BLaER1 treated with 17β-estradiol and CSF1 and Interleukin-3, amounts not matched to agents 10 nM and 100 nM (cell line): ENCODE measurements at regions not wholly inside any gene's neighbourhood (a gene's known extent, or its start where the extent isn't known, plus 50 kb on each side); places are given as distances from the start of the nearest gene placed in this dataset.
"Not testable (repeated sequence)": the region's sequence is repeated elsewhere in the genome, so short reads cannot be mapped to it uniquely, and the experiment has no call there.

Experiments used
- H3K27ac ChIP-seq, 11 experiments: shearing (Covaris generic); formaldehyde crosslinking; 2 replicates each; pipeline ENCODE4 v1.8.1; 2022
- H3K27me3 ChIP-seq, 11 experiments: shearing (Covaris generic); formaldehyde crosslinking; 2 replicates each; pipeline ENCODE4 v1.8.1; 2022
- H3K36me3 ChIP-seq, 11 experiments: shearing (Covaris generic); formaldehyde crosslinking; 2 replicates each; pipeline ENCODE4 v1.8.1; 2022
- H3K4me1 ChIP-seq, 10 experiments: shearing (Covaris generic); formaldehyde crosslinking; 2 replicates each; pipeline ENCODE4 v1.8.1; 2022
- H3K4me2 ChIP-seq, 11 experiments: shearing (Covaris generic); formaldehyde crosslinking; 2 replicates each; pipeline ENCODE4 v1.8.1; 2022
- H3K4me3 ChIP-seq, 10 experiments: shearing (Covaris generic); formaldehyde crosslinking; 2 replicates each; pipeline ENCODE4 v1.8.1; 2022
- H3K9ac ChIP-seq, 11 experiments: shearing (Covaris generic); formaldehyde crosslinking; 2 replicates each; pipeline ENCODE4 v1.8.1; 2022
- H3K9me3 ChIP-seq, 11 experiments: shearing (Covaris generic); formaldehyde crosslinking; replicated peaks in 1 of 11; 2 replicates each; pipeline ENCODE4 v1.8.1; 2022
- H4K20me1 ChIP-seq, 11 experiments: shearing (Covaris generic); formaldehyde crosslinking; 2 replicates each; pipeline ENCODE4 v1.8.1; 2022
- Cebpa-rat ChIP-seq, 11 experiments: shearing (Covaris generic); IDR thresholded peaks; 2 replicates each; pipeline ENCODE4 v1.8.1; 2022

DNA sequence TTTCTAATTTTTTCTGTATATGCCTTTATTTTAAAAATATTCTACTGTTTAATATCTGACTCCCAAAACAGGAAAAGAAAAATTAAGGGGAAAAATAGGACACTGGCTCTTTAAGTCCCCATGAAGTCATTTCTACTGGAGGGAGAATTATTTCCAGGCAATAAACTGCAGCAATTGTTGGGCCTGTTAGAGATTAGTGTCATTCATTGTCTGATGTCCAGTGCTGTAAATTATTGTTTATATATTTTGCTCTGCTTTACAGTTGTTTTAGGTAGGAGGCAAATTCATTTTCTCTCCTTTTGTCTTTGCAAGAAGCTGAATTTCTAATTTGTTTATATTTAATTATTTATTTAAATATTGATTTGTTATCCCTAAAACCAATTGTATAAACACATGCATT is 906.0 kb upstream of the CDH10 start:
- Histone ChIP-seq H3K27me3 (no peaks in the 10 kb centered on the region), H3K4me3 (no peak overlapping the region), H3K9me3 (no peaks in the 10 kb centered on the region), H3K36me3 (no peaks in the 10 kb centered on the region), H3K4me2 (no peak overlapping the region), H4K20me1 (no peaks in the 10 kb centered on the region), H3K9ac (no peak overlapping the region), H3K4me1 (no peaks in the 10 kb centered on the region), H3K27ac (no peak overlapping the region)
- no peak for TF ChIP-seq Cebpa-rat (IDR thresholded peaks at IDR 0.05)

DNA sequence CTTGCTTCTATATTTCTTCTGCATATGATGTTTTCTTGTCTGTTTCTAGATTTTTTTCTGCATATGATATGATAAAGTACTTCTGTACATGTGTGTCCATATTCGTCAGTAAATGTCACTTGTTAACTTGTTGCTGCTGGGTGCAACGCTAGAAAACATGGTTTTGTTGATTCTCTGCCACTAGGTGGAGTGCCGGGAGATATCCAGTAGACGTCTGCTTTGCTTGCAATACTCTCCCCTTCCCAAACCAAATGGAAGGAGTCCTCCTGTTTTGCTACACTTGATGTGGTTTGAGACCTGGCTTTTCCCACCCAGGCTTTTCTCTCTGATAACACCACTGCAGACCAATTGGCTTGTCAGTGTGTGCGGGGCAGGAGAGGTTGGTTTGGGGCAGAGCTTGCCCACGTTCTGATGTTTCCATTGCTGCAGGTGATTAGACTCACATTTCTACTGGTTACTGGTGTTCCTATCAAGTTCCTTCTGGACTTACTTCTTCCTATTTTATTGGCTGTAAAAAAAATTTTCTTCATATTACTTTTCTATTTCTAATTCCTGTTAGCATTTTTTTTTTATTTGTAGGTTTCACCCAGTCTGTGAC is 900.0 kb upstream of the CDH10 start:
- TF ChIP-seq Cebpa-rat (IDR thresholded peaks at IDR 0.05): no peak
- Histone ChIP-seq H3K27ac (no peak overlapping the region), H3K4me1 (no peaks in the 10 kb centered on the region), H3K36me3 (no peaks in the 10 kb centered on the region), H3K9me3 (no peaks in the 10 kb centered on the region), H3K27me3 (no peaks in the 10 kb centered on the region), H3K4me3 (no peak overlapping the region), H3K9ac (no peak overlapping the region), H3K4me2 (no peak overlapping the region), H4K20me1 (no peaks in the 10 kb centered on the region)

DNA sequence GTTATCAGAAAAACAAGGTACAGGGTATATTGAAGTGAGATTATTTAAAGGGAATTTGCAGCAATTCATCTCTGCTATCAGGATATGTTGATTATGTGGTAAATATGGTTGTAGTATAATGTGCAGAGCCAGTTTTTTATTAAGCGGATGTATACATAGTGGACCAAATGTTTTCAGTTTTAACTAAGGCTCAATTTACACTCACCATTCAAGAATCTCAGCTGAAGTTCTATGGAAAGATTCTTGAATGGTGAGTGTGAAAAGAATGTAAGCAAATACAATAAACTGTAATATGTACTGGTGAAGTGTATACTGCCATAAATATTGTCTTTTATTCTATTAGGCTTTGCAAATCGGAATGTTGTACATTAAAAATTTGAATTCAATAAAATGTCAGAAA is 895.9 kb upstream of the CDH10 start:
- Histone ChIP-seq H3K4me2 (no peak overlapping the region), H3K9ac (no peak overlapping the region), H3K4me1 (no peaks in the 10 kb centered on the region), H3K36me3 (no peaks in the 10 kb centered on the region), H3K9me3 (peaks cover 0 to 4% (median 0%) of the 10 kb centered on the region in 11 experiments; a peak in 3 of 22 replicates), H3K27ac (no peak overlapping the region), H3K27me3 (no peaks in the 10 kb centered on the region), H4K20me1 (no peaks in the 10 kb centered on the region), H3K4me3 (no peak overlapping the region)
- no peak for TF ChIP-seq Cebpa-rat (IDR thresholded peaks at IDR 0.05)

DNA sequence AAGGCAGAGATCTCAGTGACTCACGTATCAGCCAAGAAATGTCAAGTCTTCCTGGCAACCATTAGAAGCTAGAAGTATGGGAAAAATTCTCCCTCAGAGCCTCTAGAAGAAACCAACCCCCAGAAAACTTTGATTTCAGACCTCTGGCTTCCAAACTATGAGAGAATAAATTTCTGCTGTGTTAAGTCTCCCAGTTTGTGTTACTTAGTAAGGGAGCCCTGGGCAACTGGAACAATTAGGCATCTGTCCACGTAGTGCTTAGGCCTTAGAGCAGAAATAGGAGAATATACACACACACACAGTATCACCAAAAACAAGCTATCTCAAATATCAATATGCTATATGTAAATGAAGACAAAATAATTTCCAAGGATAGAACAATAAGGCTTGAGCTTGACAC is 894.8 kb upstream of the CDH10 start:
- no peak overlapping the region for H3K9ac ChIP-seq
- no peaks in the 10 kb centered on the region for H3K27me3 ChIP-seq
- no peaks in the 10 kb centered on the region for H3K4me1 ChIP-seq
- no peak overlapping the region for H3K27ac ChIP-seq
- H3K9me3 ChIP-seq: peaks cover 0 to 4% (median 0%) of the 10 kb centered on the region in 11 experiments; a peak in 3 of 22 replicates
- H3K4me2 ChIP-seq: no peak overlapping the region
- no peak overlapping the region for H3K4me3 ChIP-seq
- H4K20me1 ChIP-seq: no peaks in the 10 kb centered on the region
- H3K36me3 ChIP-seq: no peaks in the 10 kb centered on the region
- TF ChIP-seq Cebpa-rat (IDR thresholded peaks at IDR 0.05): no peak

DNA sequence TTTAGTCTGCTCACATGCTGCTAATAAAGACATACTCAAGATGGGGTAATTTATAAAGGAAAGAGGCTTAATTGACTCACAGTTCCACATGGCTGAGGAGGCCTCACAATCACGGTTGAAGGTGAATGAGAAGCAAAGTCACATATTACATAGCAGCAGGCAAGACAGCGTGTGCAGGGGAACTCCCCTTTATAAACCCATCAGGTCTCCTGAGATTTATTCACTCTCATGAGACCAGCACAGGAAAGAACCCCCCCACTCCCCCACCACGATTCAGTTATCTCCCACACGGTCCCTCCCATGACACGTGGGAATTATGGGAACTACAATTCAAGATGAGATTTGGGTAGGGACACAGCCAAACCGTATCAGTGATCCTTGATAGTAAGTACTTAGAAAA is 891.7 kb upstream of the CDH10 start:
- not testable (repeated sequence) for H3K27ac ChIP-seq, H3K9ac ChIP-seq, H3K27me3 ChIP-seq, H3K4me3 ChIP-seq, H4K20me1 ChIP-seq, H3K4me2 ChIP-seq, H3K9me3 ChIP-seq, H3K4me1 ChIP-seq, H3K36me3 ChIP-seq

DNA sequence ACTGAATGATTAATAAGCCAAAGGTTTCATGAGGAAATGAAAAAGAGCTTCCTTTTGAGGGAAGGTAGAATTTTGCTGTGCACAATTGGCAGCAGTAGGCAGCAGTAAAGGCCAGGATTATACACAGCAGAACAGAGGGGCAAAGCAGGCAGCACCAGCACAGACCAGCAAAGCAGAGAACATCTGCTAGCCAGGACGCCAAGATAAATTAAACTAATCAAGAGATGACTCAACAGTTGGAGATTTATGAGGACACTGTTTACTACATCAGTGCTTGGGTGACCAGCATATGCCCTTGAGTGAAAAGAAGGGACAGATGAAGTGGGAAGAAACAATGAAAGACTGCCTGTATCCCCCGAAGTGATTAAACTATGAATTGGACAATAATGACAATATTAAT is 871.4 kb upstream of the CDH10 start:
- H3K27ac ChIP-seq: no peak overlapping the region
- no peak for TF ChIP-seq Cebpa-rat (IDR thresholded peaks at IDR 0.05)
- no peak overlapping the region for H3K9ac ChIP-seq
- no peaks in the 10 kb centered on the region for H4K20me1 ChIP-seq
- no peaks in the 10 kb centered on the region for H3K9me3 ChIP-seq
- no peak overlapping the region for H3K4me2 ChIP-seq
- no peaks in the 10 kb centered on the region for H3K4me1 ChIP-seq
- no peak overlapping the region for H3K4me3 ChIP-seq
- no peaks in the 10 kb centered on the region for H3K27me3 ChIP-seq
- H3K36me3 ChIP-seq: no peaks in the 10 kb centered on the region

DNA sequence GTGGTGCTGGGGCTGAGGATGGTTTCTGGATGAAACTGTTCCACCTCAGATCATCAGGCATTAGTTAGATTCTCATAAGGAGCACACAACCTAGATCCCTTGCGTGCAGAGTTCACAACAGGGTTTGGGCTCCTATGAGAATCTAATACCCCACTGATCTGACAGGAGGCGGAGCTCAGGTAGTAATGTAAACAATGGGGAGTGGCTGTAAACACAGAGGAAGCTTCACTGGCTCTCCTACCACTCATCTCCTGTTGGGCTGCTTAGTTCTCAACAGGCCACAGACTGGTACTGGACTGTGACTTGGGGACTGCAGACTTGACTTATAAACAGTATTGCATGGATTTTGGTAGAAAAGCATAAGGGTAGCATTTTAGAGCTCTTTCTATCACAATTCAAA is 870.7 kb upstream of the CDH10 start:
- no peaks in the 10 kb centered on the region for H3K9me3 ChIP-seq
- no peak overlapping the region for H3K4me3 ChIP-seq
- no peaks in the 10 kb centered on the region for H3K36me3 ChIP-seq
- no peak overlapping the region for H3K4me2 ChIP-seq
- no peaks in the 10 kb centered on the region for H4K20me1 ChIP-seq
- no peak overlapping the region for H3K27ac ChIP-seq
- H3K27me3 ChIP-seq: no peaks in the 10 kb centered on the region
- H3K9ac ChIP-seq: no peak overlapping the region
- no peak for TF ChIP-seq Cebpa-rat (IDR thresholded peaks at IDR 0.05)
- no peaks in the 10 kb centered on the region for H3K4me1 ChIP-seq

DNA sequence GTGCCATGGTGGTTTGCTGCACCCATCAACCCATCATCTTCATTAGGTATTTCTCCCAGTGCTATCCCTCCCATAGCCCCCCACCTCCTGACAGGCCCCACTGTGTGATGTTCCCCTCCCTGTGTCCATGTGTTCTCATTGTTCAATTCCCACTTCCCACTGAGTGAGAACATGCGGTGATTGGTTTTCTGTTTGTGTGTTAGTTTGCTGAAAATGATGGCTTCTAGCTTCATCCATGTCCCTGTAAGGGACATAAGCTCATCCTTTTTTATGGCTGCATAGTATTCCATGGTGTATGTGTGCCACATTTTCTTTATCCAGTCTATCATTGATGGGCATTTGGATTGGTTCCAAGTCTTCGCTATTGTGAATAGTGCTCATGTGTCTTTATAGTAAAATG is 865.9 kb upstream of the CDH10 start:
- H3K9ac ChIP-seq, H3K36me3 ChIP-seq, H3K4me3 ChIP-seq, H3K27ac ChIP-seq, H3K4me1 ChIP-seq, H3K27me3 ChIP-seq, H4K20me1 ChIP-seq, H3K9me3 ChIP-seq, H3K4me2 ChIP-seq: not testable (repeated sequence)

DNA sequence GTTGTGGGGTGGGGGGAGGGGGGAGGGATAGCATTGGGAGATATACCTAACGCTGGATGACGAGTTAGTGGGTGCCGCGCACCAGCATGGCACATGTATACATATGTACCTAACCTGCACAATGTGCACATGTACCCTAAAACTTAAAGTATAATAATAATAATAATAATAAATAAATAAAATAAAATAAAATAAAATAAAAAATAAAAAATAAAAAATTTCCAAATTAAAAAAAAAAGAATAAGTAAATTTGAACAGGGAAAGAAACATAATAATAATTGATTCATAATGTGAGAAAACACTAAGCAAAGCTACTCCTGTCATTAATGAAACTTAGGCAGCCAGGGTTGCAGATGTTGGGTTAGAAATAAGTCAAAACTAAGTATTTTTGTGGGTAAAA is 863.2 kb upstream of the CDH10 start:
- H4K20me1 ChIP-seq, H3K36me3 ChIP-seq, H3K27me3 ChIP-seq, H3K27ac ChIP-seq, H3K4me1 ChIP-seq, H3K4me3 ChIP-seq, H3K9ac ChIP-seq, H3K4me2 ChIP-seq, H3K9me3 ChIP-seq: not testable (repeated sequence)

DNA sequence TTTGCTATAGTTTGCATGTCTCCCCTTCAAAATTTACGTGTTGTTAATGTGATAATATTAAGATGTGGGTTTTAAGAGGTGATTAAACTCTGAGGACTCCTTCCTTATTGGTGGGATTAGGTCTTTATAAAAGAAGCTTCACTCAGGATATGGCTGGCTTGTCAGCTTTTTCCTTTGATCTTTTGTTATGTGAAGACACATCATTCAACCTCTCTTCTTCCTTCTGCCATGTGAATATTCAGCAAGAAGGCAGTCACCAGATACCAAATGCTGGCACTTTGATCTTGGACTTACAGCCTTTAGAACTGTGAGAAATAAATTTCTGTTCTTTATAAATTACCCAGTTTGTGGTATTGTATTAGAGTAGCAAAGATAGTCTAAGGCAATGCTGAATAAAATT is 855.9 kb upstream of the CDH10 start:
- Histone ChIP-seq H3K4me2 (no peak overlapping the region), H3K9ac (no peak overlapping the region), H3K27me3 (no peaks in the 10 kb centered on the region), H3K4me1 (peaks cover 0 to 7% (median 0%) of the 10 kb centered on the region in 10 experiments; a peak in 3 of 20 replicates), H3K4me3 (no peak overlapping the region), H4K20me1 (no peaks in the 10 kb centered on the region), H3K9me3 (no peaks in the 10 kb centered on the region), H3K36me3 (no peaks in the 10 kb centered on the region), H3K27ac (no peak overlapping the region)
- TF ChIP-seq Cebpa-rat (IDR thresholded peaks at IDR 0.05): no peak
